K562 (cell line): ENCODE measurements at regions not wholly inside any gene's neighbourhood (a gene's known extent, or its start where the extent isn't known, plus 50 kb on each side); places are given as distances from the start of the nearest gene placed in this dataset.

Experiments
- ATAC-seq: fragments of 200-7000 bp; cut with Tn5 transposase; 3 replicates; pipeline ENCODE4 v1.9.1; 2020; ENCODE audit warnings: moderate library complexity
- BruUV-seq: library from RNA; stranded (reverse); fragments of 400-500 nt; replicated peaks from 2 replicates; lab custom pipeline; 2021; lab: Mats Ljungman, UMichigan
- CTCF ChIA-PET: fragments of 300-600 bp; formaldehyde crosslinking; extraction: SDS; loops from one replicate; lab custom pipeline; 2021; ENCODE audit warnings: low intra/inter-chr PET ratio; lab: Yijun Ruan, JAX
- POLR2A ChIA-PET: fragments of 300-600, 350-650 bp; sonication (Branson Sonifier 250); formaldehyde crosslinking; extraction: SDS; loops from one replicate; lab custom pipeline; 2021; ENCODE audit warnings: antibody characterized with exemption, inconsistent platforms; lab: Yijun Ruan, JAX
- DNase-seq, 4 experiments: peaks; one replicate each; pipeline versions ENCODE4 v3.0.0 to v3.0.0-alpha.2; 2011 to 2018; ENCODE audit warnings: low spot score in 3 of 4, mixed read lengths in 3 of 4; ENCODE audit errors: extremely low read depth in 1 of 4
- FAIRE-seq: peaks from 2 replicates; lab custom pipeline; 2011; peaks lifted over from hg19 to GRCh38; lab: Jason Lieb, UNC
- H2AFZ ChIP-seq: 2 replicates; pipeline ENCODE4 v1.6.0; 2011; ENCODE audit warnings: low read depth, low read length, control low read depth, inconsistent platforms
- H3K27ac ChIP-seq: fragments of 200-600 bp; 3 replicates; pipeline ENCODE4 v1.8.0; 2011; ENCODE audit warnings: low read depth, mild to moderate bottlenecking, control low read depth, inconsistent platforms, low read length, moderate library complexity, mixed read lengths; ENCODE audit errors: extremely low read depth
- H3K27me3 ChIP-seq, 2 experiments: fragments of 300-600 bp in 1 of 2; 2 replicates in 1 of 2; 3 replicates in 1 of 2; pipeline versions ENCODE4 v1.6.0 to v1.8.0; 2011; ENCODE audit warnings: inconsistent platforms in 2 of 2, low read length in 2 of 2, mild to moderate bottlenecking in 1 of 2, mixed read lengths in 1 of 2, moderate library complexity in 1 of 2; ENCODE audit not compliant: control insufficient read depth in 2 of 2, insufficient read depth in 2 of 2
- H3K36me3 ChIP-seq: fragments of 300-600 bp; 3 replicates; pipeline ENCODE4 v1.8.0; 2011; ENCODE audit warnings: mild to moderate bottlenecking, low read length, inconsistent platforms; ENCODE audit not compliant: control insufficient read depth, insufficient read depth
- H3K4me1 ChIP-seq, 2 experiments: fragments of 200-600 bp in 1 of 2; replicated peaks in 1 of 2; 2 replicates in 1 of 2; 3 replicates in 1 of 2; pipeline versions ENCODE4 v1.5.1 to v1.8.0; 2011; ENCODE audit warnings: inconsistent platforms in 2 of 2, low read length in 2 of 2, mild to moderate bottlenecking in 1 of 2, mixed read lengths in 1 of 2, moderate library complexity in 1 of 2; ENCODE audit not compliant: control insufficient read depth in 2 of 2, insufficient read depth in 2 of 2
- H3K4me2 ChIP-seq: 2 replicates; pipeline ENCODE4 v1.6.1; 2011; ENCODE audit warnings: low read length, control low read depth, inconsistent platforms, mixed read lengths; ENCODE audit not compliant: insufficient read depth
- H3K4me3 ChIP-seq: fragments of 200-600 bp; sonication (generic), shearing (Covaris generic); 2 replicates; pipeline ENCODE4 v1.5.1; 2016; ENCODE audit warnings: control low read depth, inconsistent platforms
- H3K79me2 ChIP-seq: fragments of 200-600 bp; 3 replicates; pipeline ENCODE4 v1.8.0; 2011; ENCODE audit warnings: low read length, inconsistent platforms; ENCODE audit not compliant: control insufficient read depth, insufficient read depth
- H3K9ac ChIP-seq, 2 experiments: 2 replicates each; pipeline versions ENCODE4 v1.6.0 to v1.6.1; 2011; ENCODE audit warnings: low read depth in 2 of 2, low read length in 2 of 2, control low read depth in 1 of 2, inconsistent platforms in 1 of 2, mild to moderate bottlenecking in 1 of 2, mixed read lengths in 1 of 2; ENCODE audit not compliant: insufficient read depth in 1 of 2
- H3K9me1 ChIP-seq: one replicate; pipeline ENCODE4 v1.6.0; 2011; ENCODE audit warnings: inconsistent platforms, mild to moderate bottlenecking, low read length, moderate library complexity; ENCODE audit not compliant: control insufficient read depth, insufficient read depth
- H3K9me3 ChIP-seq: replicated peaks from 2 replicates; pipeline ENCODE4 v1.5.1; 2011; ENCODE audit warnings: low read depth, low read length, inconsistent platforms; ENCODE audit not compliant: control insufficient read depth, insufficient read depth
- H4K20me1 ChIP-seq: replicated peaks from 2 replicates; pipeline ENCODE4 v1.6.1; 2011; ENCODE audit warnings: low read length, inconsistent platforms, mixed read lengths; ENCODE audit not compliant: control insufficient read depth, insufficient read depth
- HDAC1 ChIP-seq, 2 experiments: fragments of 450-650 bp; IDR thresholded peaks; 2 replicates each; pipeline ENCODE4 v1.6.1; 2016 to 2017; ENCODE audit warnings: inconsistent platforms in 1 of 2, mild to moderate bottlenecking in 1 of 2, moderate library complexity in 1 of 2
- WGBS: fragments of 100-300 bp; shearing (Covaris generic); methylation state at CpG from one replicate; pipeline ENCODE4 v1.1.6; 2016; ENCODE audit warnings: low coverage, mixed read lengths; ENCODE audit not compliant: insufficient coverage; ENCODE audit errors: missing lambda C conversion rate; 5-methylcytosine and 5-hydroxymethylcytosine counted together
- in situ Hi-C: fragments of 300-500 bp; cut with MboI; formaldehyde crosslinking; loops from 4 replicates; pipeline ENCODE4 v1.15.0; 2018; ENCODE audit warnings: inconsistent platforms, mixed read lengths
- intact Hi-C: fragments of 100-400 bp; cut with micrococcal nuclease; formaldehyde crosslinking; loops from 2 replicates; pipeline ENCODE4 v1.14.2; 2022
- TF ChIP-seq, protein P1 (sequence below): fragments of 450-650 bp; formaldehyde crosslinking; IDR thresholded peaks from 2 replicates; pipeline ENCODE4 v1.4.0; 2020; ENCODE audit warnings: mild to moderate bottlenecking, mixed read lengths

DNA sequence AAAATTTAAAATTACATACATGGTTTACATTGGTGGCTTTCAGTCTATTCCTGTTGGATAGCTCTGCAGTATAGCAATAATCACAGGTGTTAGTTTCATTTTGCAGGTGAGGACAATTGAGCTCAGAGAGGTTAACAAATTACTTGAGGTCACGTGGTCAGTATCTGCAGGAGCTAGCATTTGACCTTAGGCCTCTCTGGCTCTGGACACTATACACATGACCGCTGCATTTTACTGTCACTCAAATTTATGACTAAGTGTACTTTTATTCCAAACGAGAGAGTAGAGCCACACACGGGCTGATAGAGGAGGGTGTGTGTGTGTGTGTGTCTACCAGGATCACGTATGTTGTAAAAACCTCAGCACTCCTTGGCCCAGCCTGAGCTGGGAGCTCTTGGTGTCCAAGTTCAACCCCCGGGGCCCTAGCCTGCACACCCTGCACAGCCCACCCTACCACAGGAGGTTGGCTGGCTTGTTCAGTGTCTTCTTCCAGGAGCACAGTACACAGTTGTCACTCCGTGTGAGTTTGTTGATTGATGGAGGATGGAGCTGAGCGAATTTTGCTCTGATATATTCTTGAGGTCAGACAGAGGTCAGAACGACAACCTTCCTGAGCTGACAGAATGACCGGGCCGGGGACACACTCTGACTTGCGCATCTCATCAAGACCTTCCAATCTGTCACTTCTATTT, 272.7 kb downstream of the GFRA1 start:
- 0% methylated on average over 6 of the region's 12 CpGs for WGBS
- ChIA-PET POLR2A (no interaction called here), CTCF (no interaction called here)
- Histone ChIP-seq H3K4me1 (no peaks in the 10 kb centered on the region), H4K20me1 (no peaks in the 10 kb centered on the region), H3K9me1 (no peaks in the 10 kb centered on the region), H3K4me2 (no peak overlapping the region), H3K79me2 (no peaks in the 10 kb centered on the region), H3K4me3 (no peak overlapping the region), H3K36me3 (no peaks in the 10 kb centered on the region), H3K9me3 (no peaks in the 10 kb centered on the region)
- ATAC-seq (no peak), DNase-seq (no peak), FAIRE-seq (no peak)
- in situ Hi-C loops, result no loop called here
- TF ChIP-seq, protein P1, sequence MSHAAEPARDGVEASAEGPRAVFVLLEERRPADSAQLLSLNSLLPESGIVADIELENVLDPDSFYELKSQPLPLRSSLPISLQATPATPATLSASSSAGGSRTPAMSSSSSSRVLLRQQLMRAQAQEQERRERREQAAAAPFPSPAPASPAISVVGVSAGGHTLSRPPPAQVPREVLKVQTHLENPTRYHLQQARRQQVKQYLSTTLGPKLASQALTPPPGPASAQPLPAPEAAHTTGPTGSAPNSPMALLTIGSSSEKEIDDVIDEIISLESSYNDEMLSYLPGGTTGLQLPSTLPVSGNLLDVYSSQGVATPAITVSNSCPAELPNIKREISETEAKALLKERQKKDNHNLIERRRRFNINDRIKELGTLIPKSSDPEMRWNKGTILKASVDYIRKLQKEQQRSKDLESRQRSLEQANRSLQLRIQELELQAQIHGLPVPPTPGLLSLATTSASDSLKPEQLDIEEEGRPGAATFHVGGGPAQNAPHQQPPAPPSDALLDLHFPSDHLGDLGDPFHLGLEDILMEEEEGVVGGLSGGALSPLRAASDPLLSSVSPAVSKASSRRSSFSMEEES, result peak; percentile 48
- TF ChIP-seq HDAC1 (IDR thresholded peaks at IDR 0.05), result no peak
- TF ChIP-seq, all 486 proteins: peak for 1
- H2AFZ ChIP-seq, result no peak overlapping the region
- no TSS peak for BruUV-seq
- H3K9ac ChIP-seq, result no peak overlapping the region
- no peaks in the 10 kb centered on the region for H3K27me3 ChIP-seq
- no peak overlapping the region for H3K27ac ChIP-seq
- intact Hi-C loops, result no loop called here
